C4-2B (cell line): ENCODE measurements at regions not wholly inside any gene's neighbourhood (a gene's known extent, or its start where the extent isn't known, plus 50 kb on each side); places are given as distances from the start of the nearest gene placed in this dataset.

Experiments
- H3K27ac ChIP-seq: fragments of 450-650 bp; 2 replicates; pipeline ENCODE4 v1.5.1; 2017
- CTCF ChIP-seq: fragments of 450-650 bp; conservative IDR thresholded peaks from 2 replicates; pipeline ENCODE4 v1.5.1; 2017; ENCODE audit warnings: mild to moderate bottlenecking
- ZFX ChIP-seq: fragments of 450-650 bp; IDR thresholded peaks from 2 replicates; pipeline ENCODE4 v1.6.1; 2017

DNA sequence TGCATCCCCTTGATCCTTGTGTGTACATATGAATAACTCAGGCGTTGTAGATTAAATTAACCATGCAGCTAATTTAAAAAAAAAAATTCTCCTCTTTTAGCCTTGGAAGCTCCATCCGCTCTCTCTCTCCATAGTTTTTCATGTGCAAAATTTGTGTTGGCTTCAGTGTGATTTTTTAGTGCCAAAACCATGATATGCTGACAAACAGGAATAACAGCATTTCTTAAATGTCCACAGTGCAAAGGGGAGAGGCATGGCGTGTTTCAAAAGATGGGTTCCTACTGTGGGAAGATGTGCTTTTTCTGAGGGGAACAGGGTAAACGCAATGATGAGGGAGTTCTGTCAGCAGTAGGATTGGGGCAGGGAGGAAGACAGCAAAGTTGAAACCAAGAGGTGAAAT is 247.0 kb downstream of the ICOS start:
- TF ChIP-seq ZFX (no peak), CTCF (no peak)
- H3K27ac ChIP-seq = no peak overlapping the region

DNA sequence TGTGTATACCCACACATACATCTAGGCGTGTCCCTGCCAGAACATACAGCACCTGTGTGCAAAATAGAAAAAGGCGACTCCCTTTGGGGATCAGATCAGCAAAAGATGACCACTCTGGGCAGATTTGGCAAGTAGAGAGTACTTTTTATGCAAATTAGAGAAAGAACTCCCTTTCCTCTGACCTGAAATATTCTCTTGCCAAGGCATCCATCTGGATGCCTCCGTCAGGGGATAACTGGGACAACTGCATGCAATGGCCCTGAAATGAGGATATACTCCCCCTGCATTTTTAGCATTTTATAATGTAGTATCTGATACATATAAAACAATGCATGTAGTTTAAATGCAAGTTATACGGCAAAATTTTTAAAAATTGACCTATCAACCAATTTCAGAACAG is 247.7 kb downstream of the ICOS start:
- no peak for TF ChIP-seq CTCF
- no peak for TF ChIP-seq ZFX
- no peak overlapping the region for H3K27ac ChIP-seq

- TF ChIP-seq ZFX = no peak
- no peak for TF ChIP-seq CTCF
- H3K27ac ChIP-seq = no peak overlapping the region
These were observed 250.9 kb downstream of the ICOS start for GRCh38 chr2:204187229-204188083.

DNA sequence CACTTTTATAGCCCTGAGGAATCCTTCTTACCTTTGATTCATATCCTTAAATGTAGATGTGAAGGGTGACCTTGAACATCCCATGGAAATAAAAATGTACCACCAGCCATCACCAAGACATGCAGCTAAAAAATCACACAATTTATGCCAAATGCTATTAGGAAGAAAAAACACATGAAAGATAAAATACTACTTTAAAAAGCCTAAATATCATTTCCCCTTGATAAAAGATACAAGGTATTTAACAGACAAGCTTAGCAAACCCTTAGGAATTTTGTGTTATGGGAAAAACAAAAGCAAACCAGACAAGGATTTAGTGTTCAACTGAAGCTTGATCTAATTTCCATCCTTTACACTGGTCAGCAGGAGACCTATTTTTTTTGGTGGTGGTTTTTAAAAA is 255.0 kb downstream of the ICOS start:
- no peak for TF ChIP-seq CTCF
- no peak overlapping the region for H3K27ac ChIP-seq

DNA sequence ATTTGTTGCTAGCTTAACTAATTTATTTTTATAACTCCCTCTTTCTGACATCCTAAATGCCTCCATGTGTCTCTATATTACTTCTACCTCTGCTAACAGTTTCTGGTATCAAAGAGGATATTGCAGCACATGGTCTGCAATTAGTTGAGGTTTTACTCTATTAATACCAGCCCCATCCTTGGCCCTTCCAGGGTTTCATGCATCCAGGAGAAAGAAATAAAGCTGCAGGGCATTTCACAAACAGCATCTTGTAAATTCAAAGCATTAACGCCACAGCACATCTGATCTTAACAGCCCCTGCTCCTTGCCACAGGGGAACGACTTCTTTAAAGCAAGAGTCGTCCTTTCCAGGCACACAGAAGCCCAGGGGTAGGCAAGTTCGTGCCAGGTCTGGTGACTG is 258.9 kb downstream of the ICOS start:
- no peak overlapping the region for H3K27ac ChIP-seq

GRCh38 chr2:204197336-204198005 is 260.9 kb downstream of the ICOS start:
- no peak for TF ChIP-seq ZFX
- TF ChIP-seq CTCF = no peak
- H3K27ac ChIP-seq = no peak overlapping the region

More for the DNA sequence above, 258.9 kb downstream of the ICOS start:
- TF ChIP-seq CTCF (no peak), ZFX (no peak)

- no peak for TF ChIP-seq ZFX
- no peak for TF ChIP-seq CTCF
- no peak overlapping the region for H3K27ac ChIP-seq
These were observed 262.8 kb downstream of the ICOS start for GRCh38 chr2:204199357-204199756.
